ENCODE measurements at regions not wholly inside any gene's neighbourhood (a gene's known extent, or its start where the extent isn't known, plus 50 kb on each side); places are given as distances from the start of the nearest gene placed in this dataset.

GRCh38 chr1:193308438-193308837 lies 122.0 kb upstream of the B3GALT2 start:
- in situ Hi-C loops (cut with MboI), result no loop called here
- no peaks in the 10 kb centered on the region for H3K79me2 ChIP-seq (ENCODE audit: control insufficient read depth, insufficient read depth, low read length)
- no peaks in the 10 kb centered on the region for H3K9me1 ChIP-seq (ENCODE audit: control insufficient read depth, insufficient read depth, low read length)
- 0% methylated on average over 1 of the region's 1 CpG for WGBS (ENCODE audit: insufficient coverage, low coverage, missing lambda C conversion rate)
- intact Hi-C loops (cut with micrococcal nuclease), result no loop called here
- no peaks in the 10 kb centered on the region for H3K4me1 ChIP-seq (replicated peaks in 1 of 2; ENCODE audit: control insufficient read depth in 2 of 2, insufficient read depth in 2 of 2, low read length in 2 of 2)
- ATAC-seq (peak; percentile 54; the same call in 2 of the 3 replicates), FAIRE-seq (no peak), DNase-seq (ENCODE audit: extremely low read depth in 1 of 4, low spot score in 3 of 4) (no peak)
- ChIA-PET CTCF (ENCODE audit: low intra/inter-chr PET ratio) (no interaction called here), POLR2A (no interaction called here)
- no peaks in the 10 kb centered on the region for H3K36me3 ChIP-seq (ENCODE audit: control insufficient read depth, insufficient read depth, low read length)
- BruUV-seq (replicated peaks), result no TSS peak
- no peak overlapping the region for H3K9ac ChIP-seq (ENCODE audit: insufficient read depth in 1 of 2, low read depth in 2 of 2, low read length in 2 of 2)
- no peak overlapping the region for H3K27ac ChIP-seq (ENCODE audit: extremely low read depth, low read depth, low read length)
- H4K20me1 ChIP-seq (replicated peaks; ENCODE audit: control insufficient read depth, insufficient read depth, low read length), result no peaks in the 10 kb centered on the region
- no peaks in the 10 kb centered on the region for H3K9me3 ChIP-seq (replicated peaks; ENCODE audit: control insufficient read depth, insufficient read depth, low read depth, low read length)
- no peak overlapping the region for H2AFZ ChIP-seq (ENCODE audit: low read depth, low read length)
- H3K4me2 ChIP-seq (ENCODE audit: insufficient read depth, low read length), result no peak overlapping the region
- H3K4me3 ChIP-seq, result no peak overlapping the region
- H3K27me3 ChIP-seq (ENCODE audit: control insufficient read depth in 2 of 2, insufficient read depth in 2 of 2, low read length in 2 of 2), result 0 out of 5 replicates have a peak, but pooled peaks cover 0 to 5% of the 10 kb centered on the region in 2 experiments
- TF ChIP-seq MCM5 (IDR thresholded peaks at IDR 0.05; ENCODE audit: low read depth) (no peak), ELF2 (CRISPR knock-in tag; IDR thresholded peaks at IDR 0.05) (no peak), RBFOX2 (IDR thresholded peaks at IDR 0.05; ENCODE audit: low read depth, low read length) (no peak), TRIM24 (IDR thresholded peaks at IDR 0.05) (peak; percentile 26 to 40; a peak in 2 of 4 replicates), SMARCA4 (IDR thresholded peaks at IDR 0.05) (0 out of 2 replicates have a peak, but pooled peaks have one; percentile 28), SREBF1 (IDR thresholded peaks at IDR 0.05; ENCODE audit: borderline replicate concordance, low read depth, low read length) (no peak), ATF7 (IDR thresholded peaks at IDR 0.05) (peak; percentile 66), MXI1 (IDR thresholded peaks at IDR 0.05; ENCODE audit: low read depth, low read length) (no peak), SMARCA5 (IDR thresholded peaks at IDR 0.05) (no peak), HDAC3 (IDR thresholded peaks at IDR 0.05; ENCODE audit: borderline replicate concordance, partially characterized antibody) (no peak), ATF4 (CRISPR knock-in tag; IDR thresholded peaks at IDR 0.05) (0 out of 2 replicates have a peak, but pooled peaks have one; percentile 18), SOX6 (IDR thresholded peaks at IDR 0.05) (peak; percentile 88), FOXJ2 (tag; IDR thresholded peaks at IDR 0.05) (peak; percentile 87), SFPQ (IDR thresholded peaks at IDR 0.05; ENCODE audit: low read depth, low read length) (no peak), ATF6 (CRISPR knock-in tag; IDR thresholded peaks at IDR 0.05) (no peak), HNRNPUL1 (IDR thresholded peaks at IDR 0.05; ENCODE audit: low read length) (no peak), IRF1 (CRISPR knock-in tag; IDR thresholded peaks at IDR 0.05; ENCODE audit: borderline replicate concordance) (no peak), ZEB2 (IDR thresholded peaks at IDR 0.05) (0 out of 2 replicates have a peak, but pooled peaks have one; percentile 29), SMAD1 (IDR thresholded peaks at IDR 0.05; ENCODE audit: low read depth, low read length, partially characterized antibody) (no peak)

Data from K562 (cell line).